Vagina (tissue), 2 donors: ENCODE measurements at regions not wholly inside any gene's neighbourhood (a gene's known extent, or its start where the extent isn't known, plus 50 kb on each side); places are given as distances from the start of the nearest gene placed in this dataset.
"Not testable (repeated sequence)": the region's sequence is repeated elsewhere in the genome, so short reads cannot be mapped to it uniquely, and the experiment has no call there.

ENCODE experiments used
- DNase-seq, 2 donors: peaks; one replicate each; pipeline ENCODE4 v3.0.0-alpha.2; 2017; ENCODE audit errors: extremely low spot score in 2 of 2
- H3K27ac ChIP-seq: fragments of 200-600 bp; sonication (generic); one replicate; pipeline ENCODE4 v1.5.1; 2019
- H3K27me3 ChIP-seq: fragments of 200-600 bp; sonication (generic); one replicate; pipeline ENCODE4 v1.5.1; 2019
- H3K36me3 ChIP-seq, 2 donors: fragments of 200-600 bp; sonication (generic); one replicate each; pipeline ENCODE4 v1.5.1; 2017 to 2019
- H3K4me1 ChIP-seq: fragments of 200-600 bp; sonication (generic); one replicate; pipeline ENCODE4 v1.5.1; 2019
- H3K4me3 ChIP-seq, 2 donors: fragments of 200-600 bp; sonication (generic); 1 replicate in 1 of 2; 2 replicates in 1 of 2; pipeline ENCODE4 v1.5.1; 2016 to 2019
- H3K9me3 ChIP-seq: fragments of 200-600 bp; sonication (generic); one replicate; pipeline ENCODE4 v1.5.1; 2019
- POLR2A ChIP-seq, 2 donors: fragments of 450-650 bp; IDR thresholded peaks; one replicate each; pipeline ENCODE4 v1.6.1; 2017; ENCODE audit warnings: antibody characterized with exemption in 2 of 2, mild to moderate bottlenecking in 2 of 2, moderate library complexity in 2 of 2
- POLR2AphosphoS5 ChIP-seq, 2 donors: sonication (generic); formaldehyde crosslinking; IDR thresholded peaks; one replicate each; pipeline ENCODE4 v1.9.0; 2017; ENCODE audit warnings: antibody characterized with exemption in 2 of 2, mild to moderate bottlenecking in 2 of 2, low read depth in 1 of 2; ENCODE audit not compliant: insufficient read depth in 1 of 2
- intact Hi-C: fragments of 100-400 bp; cut with DNase I; formaldehyde crosslinking; loops from one replicate; pipeline ENCODE4 v1.15.1; 2023
- TF ChIP-seq, protein P1 (sequence below), 3 experiments: fragments of 450-650 bp in 2 of 3; fragments of 200-600 bp in 1 of 3; sonication (generic) in 1 of 3; IDR thresholded peaks; one replicate each; pipeline ENCODE4 v1.5.1; 2017 to 2019; ENCODE audit warnings: antibody characterized with exemption in 3 of 3, mild to moderate bottlenecking in 2 of 3, moderate library complexity in 2 of 3

DNA sequence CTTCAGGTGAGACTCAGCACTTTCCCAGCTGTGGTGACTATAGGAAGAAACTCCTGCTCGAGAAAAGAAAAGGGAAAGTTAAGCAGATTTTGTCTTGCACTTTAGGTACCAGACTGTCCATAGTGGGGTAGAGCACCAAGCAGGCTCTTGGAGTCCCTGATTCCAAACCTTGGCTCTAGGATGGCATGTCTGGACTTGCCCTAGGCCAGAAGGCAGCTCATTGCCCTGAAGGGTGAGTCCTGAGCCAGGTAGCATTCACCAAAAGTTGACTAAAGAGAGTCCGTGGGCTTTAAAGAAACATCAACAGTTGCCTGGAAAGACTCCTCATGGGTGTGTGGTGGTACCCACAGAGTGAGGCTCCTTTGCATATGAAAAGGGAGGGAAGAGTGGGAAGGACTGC is 145.2 kb upstream of the SNX7 start:
- no peaks in the 10 kb centered on the region for H3K36me3 ChIP-seq
- no peaks in the 10 kb centered on the region for H3K9me3 ChIP-seq
- H3K4me3 ChIP-seq, result no peak overlapping the region
- intact Hi-C loops, result no loop called here
- no peak for DNase-seq
- TF ChIP-seq POLR2A (IDR thresholded peaks at IDR 0.05) (no peak), POLR2AphosphoS5 (IDR thresholded peaks at IDR 0.05; ENCODE audit: insufficient read depth in 1 of 2, low read depth in 1 of 2) (no peak)
- TF ChIP-seq, protein P1, sequence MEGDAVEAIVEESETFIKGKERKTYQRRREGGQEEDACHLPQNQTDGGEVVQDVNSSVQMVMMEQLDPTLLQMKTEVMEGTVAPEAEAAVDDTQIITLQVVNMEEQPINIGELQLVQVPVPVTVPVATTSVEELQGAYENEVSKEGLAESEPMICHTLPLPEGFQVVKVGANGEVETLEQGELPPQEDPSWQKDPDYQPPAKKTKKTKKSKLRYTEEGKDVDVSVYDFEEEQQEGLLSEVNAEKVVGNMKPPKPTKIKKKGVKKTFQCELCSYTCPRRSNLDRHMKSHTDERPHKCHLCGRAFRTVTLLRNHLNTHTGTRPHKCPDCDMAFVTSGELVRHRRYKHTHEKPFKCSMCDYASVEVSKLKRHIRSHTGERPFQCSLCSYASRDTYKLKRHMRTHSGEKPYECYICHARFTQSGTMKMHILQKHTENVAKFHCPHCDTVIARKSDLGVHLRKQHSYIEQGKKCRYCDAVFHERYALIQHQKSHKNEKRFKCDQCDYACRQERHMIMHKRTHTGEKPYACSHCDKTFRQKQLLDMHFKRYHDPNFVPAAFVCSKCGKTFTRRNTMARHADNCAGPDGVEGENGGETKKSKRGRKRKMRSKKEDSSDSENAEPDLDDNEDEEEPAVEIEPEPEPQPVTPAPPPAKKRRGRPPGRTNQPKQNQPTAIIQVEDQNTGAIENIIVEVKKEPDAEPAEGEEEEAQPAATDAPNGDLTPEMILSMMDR (IDR thresholded peaks at IDR 0.05), result no peak
- no peaks in the 10 kb centered on the region for H3K27me3 ChIP-seq
- H3K27ac ChIP-seq, result no peak overlapping the region
- H3K4me1 ChIP-seq, result no peaks in the 10 kb centered on the region

DNA sequence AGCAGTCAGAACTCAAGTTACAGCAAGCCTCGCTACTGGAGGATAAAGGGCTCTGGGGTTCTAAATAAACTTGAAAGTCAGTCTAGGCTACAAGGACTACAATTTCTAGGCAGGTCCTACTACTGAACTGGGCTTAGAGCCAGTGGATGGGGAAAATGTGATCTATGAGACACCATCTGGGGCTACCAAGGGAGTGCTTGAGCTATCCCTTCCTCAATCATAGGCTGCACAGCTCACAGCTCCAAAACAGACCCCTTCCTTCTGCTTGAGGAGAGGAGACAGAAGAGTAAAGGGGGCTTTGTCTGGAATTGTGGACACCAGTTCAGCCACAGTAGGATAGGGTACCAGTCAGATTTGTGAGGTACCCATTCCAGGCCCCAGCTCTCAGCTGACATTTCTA is 145.8 kb upstream of the SNX7 start:
- H3K27me3 ChIP-seq, result no peaks in the 10 kb centered on the region
- TF ChIP-seq POLR2AphosphoS5 (IDR thresholded peaks at IDR 0.05; ENCODE audit: insufficient read depth in 1 of 2, low read depth in 1 of 2) (no peak), POLR2A (IDR thresholded peaks at IDR 0.05) (no peak)
- TF ChIP-seq, protein P1 (IDR thresholded peaks at IDR 0.05), result no peak
- H3K4me3 ChIP-seq, result no peak overlapping the region
- DNase-seq, result no peak
- H3K36me3 ChIP-seq, result no peaks in the 10 kb centered on the region
- intact Hi-C loops, result no loop called here
- no peaks in the 10 kb centered on the region for H3K4me1 ChIP-seq
- H3K27ac ChIP-seq, result no peak overlapping the region
- no peaks in the 10 kb centered on the region for H3K9me3 ChIP-seq

DNA sequence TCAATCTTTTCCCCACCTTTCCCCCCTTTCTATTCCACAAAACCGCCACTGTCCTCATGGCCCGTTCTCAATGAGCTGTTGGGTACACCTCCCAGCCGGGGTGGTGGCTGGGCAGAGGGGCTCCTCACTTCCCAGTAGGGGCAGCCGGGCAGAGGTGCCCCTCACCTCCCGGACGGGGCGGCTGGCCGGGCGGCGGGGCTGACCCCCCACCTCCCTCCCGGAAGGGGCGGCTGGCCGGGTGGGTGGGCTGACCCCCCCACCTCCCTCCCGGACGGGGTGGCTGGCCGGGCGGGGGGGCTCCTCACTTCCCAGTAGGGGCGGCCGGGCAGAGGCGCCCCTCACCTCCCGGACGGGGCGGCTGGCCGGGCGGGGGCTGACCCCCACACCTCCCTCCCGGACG is 149.3 kb upstream of the SNX7 start:
- DNase-seq, H3K9me3 ChIP-seq, H3K36me3 ChIP-seq, H3K4me3 ChIP-seq, H3K27me3 ChIP-seq, intact Hi-C loops, H3K4me1 ChIP-seq, H3K27ac ChIP-seq: not testable (repeated sequence)

DNA sequence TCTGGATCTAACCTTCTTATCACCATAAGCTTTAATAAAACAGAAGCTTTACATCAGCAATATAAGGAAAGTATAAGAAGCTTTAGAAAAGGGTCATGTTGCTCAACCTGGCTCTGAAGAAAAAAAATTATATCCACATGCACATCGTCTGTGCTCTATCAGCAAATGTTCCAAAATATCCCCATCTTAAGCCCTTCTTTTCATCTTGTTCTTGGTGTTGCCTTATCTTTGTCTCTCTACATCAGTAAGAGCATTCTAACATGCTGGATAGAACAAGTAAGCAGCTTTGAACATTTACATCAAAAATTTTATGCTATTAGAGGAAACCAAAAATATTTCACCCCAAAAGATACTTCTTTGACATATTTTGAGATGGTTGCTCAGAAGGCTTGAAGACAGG is 157.8 kb upstream of the SNX7 start:
- Histone ChIP-seq H3K4me3 (no peak overlapping the region), H3K4me1 (no peaks in the 10 kb centered on the region), H3K27me3 (no peaks in the 10 kb centered on the region), H3K27ac (no peak overlapping the region), H3K36me3 (no peaks in the 10 kb centered on the region), H3K9me3 (no peaks in the 10 kb centered on the region)
- DNase-seq, result no peak
- intact Hi-C loops, result no loop called here
- TF ChIP-seq, protein P1 (IDR thresholded peaks at IDR 0.05), result no peak
- TF ChIP-seq POLR2AphosphoS5 (IDR thresholded peaks at IDR 0.05; ENCODE audit: insufficient read depth in 1 of 2, low read depth in 1 of 2) (no peak), POLR2A (IDR thresholded peaks at IDR 0.05) (no peak)

DNA sequence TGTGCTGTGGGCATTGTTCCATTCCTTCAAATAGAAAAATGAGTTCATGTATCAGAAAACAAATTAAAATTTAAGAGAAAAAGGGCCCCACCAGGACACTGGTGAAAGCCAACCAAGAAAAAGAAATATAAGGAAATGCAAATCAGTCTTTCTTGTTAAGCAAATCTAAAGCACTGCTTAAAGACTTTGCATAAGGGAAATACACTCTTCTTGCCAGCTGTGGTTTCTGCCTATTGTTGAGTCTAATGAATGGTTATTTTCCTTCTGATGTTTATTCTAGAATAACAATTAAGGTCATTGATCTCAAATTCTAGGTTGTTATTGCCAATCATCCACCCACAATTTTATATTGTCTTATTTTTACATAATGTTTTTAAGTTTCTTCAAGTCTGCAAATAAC is 158.6 kb upstream of the SNX7 start:
- no peaks in the 10 kb centered on the region for H3K4me1 ChIP-seq
- intact Hi-C loops, result no loop called here
- no peak for DNase-seq

More for the DNA sequence above, 158.6 kb upstream of the SNX7 start:
- Histone ChIP-seq H3K36me3 (no peaks in the 10 kb centered on the region), H3K4me3 (no peak overlapping the region), H3K27ac (no peak overlapping the region), H3K27me3 (no peaks in the 10 kb centered on the region), H3K9me3 (no peaks in the 10 kb centered on the region)
- TF ChIP-seq, protein P1 (IDR thresholded peaks at IDR 0.05), result no peak
- TF ChIP-seq POLR2AphosphoS5 (IDR thresholded peaks at IDR 0.05; ENCODE audit: insufficient read depth in 1 of 2, low read depth in 1 of 2), result no peak
- no peak for TF ChIP-seq POLR2A (IDR thresholded peaks at IDR 0.05)
